NOMO-1 treated with DMSO at 0.1 percent for 48 hours (cell line): ENCODE measurements at regions not wholly inside any gene's neighbourhood (a gene's known extent, or its start where the extent isn't known, plus 50 kb on each side); places are given as distances from the start of the nearest gene placed in this dataset.
"Not testable (repeated sequence)": the region's sequence is repeated elsewhere in the genome, so short reads cannot be mapped to it uniquely, and the experiment has no call there.

Experiments used
- DNase-seq: peaks from one replicate; lab custom pipeline; 2025; ENCODE audit not compliant: unreplicated experiment; lab: John Stamatoyannopoulos, UW

DNA sequence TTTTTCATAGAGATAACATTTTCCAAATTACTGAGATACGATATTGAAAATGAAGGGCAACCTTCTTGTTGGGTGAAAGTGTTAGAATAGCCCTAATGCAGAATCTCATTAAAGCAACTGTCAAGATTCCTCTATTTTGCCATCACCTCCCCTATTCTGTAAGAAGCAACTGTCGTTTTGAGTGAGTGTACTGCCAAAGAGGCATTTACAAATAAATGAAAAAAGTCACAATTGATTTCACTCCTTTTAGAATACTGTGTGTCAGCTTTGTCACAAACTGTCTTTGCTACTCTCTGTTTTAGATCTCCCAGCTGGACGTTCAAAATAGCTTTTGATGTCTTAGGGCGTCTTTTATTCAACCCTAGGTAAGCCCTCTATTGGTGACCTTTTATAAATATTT is 322.8 kb upstream of the NAALADL2 start:
- no peak for DNase-seq

DNA sequence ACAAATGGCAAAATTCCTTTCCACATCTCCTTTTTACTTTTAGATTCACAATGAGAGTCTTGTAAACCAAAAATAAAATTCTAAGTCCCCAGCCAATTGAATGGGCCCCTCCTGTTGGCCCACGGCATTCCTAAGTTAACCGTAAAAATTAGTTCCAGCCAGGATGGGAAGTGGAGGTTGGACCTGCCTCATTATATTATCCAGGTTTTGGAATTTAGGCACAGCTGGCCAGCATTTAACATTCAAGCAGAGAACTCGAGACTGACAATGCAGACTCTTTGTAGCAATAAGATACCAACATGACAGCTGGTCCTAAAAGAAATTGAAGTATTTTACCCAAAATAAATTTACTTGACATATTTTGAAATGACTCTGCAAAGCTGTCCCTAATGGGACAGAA is 321.0 kb upstream of the NAALADL2 start:
- DNase-seq: no peak

DNA sequence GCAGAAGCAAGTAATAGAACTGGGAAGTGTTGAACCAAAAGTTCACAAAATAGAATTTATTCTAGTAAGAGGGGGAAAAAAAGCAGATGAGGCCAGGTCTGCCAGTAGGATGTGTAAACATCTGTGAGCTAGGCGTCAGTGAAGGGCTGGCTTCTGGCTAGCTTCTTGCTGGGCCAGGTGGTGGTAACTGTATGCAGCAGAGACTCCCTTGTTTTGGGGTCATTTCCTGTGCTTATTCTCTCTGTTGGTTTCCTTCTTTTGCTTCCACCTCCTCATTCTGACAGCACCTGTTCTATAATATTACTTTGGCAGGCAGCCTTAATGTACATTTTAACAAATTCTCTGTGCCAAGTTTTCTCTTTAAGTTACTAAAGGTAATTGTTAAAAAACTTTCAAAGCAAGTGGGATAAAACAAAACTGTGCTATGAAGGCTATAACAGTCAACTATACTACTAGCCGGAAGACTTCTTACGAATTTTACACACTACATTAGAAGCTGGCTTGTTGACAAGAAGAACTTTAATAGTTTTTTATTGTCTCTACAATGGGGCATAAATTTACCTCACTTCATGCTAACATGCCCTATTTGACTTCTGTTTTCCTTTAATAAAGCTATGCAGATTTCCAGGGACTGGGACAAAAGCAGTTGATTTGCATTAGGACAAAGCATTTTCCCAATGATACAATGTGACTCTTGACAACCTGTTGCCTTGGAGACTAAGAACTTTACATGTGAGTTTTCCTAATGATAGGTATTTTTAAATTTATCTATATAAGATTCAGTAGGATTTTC is 318.8 kb upstream of the NAALADL2 start:
- DNase-seq: no peak

DNA sequence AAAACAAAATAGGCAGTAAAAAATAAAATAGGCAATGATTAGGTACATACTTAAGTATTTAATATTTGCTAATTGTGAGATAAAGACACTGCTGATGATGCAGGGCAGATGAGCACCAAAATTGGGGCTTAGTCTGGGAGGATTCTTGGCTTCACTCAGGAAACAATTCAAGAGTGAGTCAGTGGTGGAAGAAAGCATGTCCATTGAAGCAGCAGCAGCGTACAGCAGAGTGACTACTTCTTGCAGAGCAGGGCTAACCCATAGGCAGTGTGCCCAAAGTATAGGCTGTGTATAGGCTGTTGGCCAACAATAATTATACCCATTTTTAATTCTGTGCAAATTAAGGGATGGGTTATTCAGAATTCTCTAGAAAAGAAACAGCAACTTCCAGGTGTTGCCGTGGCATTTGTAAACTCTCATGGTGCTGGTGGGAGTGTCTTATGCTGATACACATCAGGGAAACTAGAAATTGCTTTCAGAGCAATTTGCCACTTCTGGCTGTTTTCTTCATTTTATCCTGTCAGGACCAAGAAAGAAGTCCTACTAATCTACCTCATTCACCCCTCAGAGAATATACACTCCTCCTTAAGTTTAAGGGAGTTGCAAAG is 317.3 kb upstream of the NAALADL2 start:
- no peak for DNase-seq

DNA sequence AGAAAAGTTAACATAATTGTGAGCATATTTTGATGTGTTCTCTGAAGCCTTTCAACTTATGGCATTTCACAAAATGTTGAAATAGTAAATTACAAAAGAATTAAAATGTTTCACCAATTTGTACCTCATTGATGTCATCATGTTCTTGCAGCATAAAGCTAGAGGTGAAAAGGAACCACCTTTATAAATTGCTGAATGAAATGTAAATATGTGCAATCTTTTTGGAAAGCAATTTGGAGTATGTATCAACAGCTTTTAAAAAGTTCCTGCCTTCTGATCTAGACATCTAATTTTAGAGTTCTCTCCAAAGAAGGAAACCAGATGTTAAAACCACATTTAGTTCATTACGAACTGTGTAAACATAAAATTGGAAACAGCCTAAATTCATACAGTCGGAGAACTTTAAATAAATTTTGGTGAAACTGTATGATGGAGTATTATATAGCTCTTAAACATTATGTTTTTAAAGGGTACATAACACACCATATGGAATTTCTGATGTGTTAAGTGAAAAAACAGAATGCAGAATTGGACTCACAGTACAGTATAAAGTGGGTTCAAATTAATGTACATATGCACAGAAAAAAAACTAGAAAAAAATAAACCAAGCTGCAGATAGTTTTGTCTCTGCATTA is 311.2 kb upstream of the NAALADL2 start:
- no peak for DNase-seq

DNA sequence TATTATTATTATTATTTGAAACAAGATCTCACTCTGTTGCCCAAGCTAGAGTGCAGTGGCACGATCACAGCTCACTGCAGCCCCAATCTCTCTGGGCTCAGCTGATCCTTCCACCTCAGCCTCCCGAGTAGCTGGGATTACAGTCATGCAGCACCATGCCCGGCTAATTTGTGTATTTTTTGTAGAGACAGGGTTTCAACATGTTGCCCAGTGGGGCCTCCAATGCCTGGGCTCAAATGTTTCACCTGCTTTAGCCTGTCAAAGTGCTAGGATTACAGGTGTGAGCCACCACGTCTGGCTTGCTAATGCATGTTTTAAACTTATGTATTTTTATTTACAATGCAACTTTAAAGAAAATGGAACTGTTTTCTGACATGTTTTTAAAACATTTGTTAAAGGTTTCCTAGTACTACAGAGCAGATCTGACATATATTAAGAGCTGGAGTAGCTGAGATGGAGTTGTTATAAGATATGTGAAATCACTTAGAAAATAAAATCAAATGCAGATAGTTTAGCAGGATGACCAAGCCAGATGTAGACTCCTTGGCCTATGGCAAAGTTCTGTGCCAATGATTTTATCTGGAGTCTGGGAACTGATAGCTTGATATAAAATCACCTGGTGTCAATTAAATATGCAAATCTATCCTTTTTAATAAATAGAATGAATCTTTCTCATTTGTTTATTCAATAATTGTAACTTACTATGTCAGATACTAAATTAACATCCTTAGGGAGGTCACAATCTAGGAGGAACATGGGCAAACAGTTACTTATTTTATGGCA is 310.1 kb upstream of the NAALADL2 start:
- DNase-seq: no peak

DNA sequence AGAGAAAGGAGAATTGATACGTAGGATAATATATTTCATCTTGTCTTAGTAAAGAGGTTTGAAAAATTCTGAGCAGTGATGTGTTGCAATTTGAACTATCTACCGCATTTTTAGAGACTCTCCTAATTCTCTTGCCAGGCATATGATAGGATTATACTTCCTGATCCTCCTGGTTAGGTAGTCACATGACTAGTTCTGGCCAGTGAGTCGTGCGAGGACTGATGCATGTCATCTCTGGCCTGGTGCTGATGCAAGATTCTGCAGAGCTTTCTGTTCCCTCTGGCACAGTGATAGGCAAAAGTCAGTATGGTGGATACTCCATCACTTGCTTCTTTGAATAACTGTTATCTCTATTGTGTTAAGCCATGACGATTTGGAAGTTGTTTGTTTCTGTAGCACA is 277.6 kb upstream of the NAALADL2 start:
- DNase-seq: no peak

DNA sequence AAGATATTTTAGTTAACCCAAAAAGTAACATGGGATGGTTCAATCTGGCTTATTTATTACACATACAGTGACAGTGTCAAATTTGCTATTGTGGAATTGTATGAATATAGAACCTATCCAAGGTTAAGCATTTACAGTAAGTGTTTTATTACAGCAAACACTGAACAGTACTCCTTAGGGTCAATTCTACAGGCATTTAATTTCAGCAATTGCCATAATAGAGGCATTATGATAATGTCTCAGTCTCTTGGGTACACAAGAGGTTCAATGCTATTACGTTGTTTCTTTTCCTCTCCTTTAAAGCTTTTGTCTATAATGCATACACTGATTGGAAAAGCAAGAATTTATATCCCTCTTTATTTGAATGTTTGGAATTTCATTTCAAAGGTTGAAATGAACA is 275.7 kb upstream of the NAALADL2 start:
- no peak for DNase-seq

DNA sequence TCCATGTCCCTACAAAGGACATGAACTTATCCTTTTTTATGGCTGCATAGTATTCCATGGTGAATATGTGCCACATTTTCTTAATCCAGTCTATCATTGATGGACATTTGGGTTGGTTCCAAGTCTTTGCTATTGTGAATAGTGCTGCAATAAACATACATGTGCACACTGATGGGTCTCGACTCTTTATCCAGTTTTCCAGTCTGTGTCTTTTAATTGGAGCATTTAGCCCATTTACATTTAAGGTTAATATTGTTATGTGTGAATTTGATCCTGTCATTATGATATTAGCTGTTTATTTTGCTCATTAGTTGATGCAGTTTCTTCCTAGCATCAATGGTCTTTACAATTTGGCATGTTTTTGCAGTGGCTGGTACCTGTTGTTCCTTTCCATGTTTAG is 272.0 kb upstream of the NAALADL2 start:
- not testable (repeated sequence) for DNase-seq

DNA sequence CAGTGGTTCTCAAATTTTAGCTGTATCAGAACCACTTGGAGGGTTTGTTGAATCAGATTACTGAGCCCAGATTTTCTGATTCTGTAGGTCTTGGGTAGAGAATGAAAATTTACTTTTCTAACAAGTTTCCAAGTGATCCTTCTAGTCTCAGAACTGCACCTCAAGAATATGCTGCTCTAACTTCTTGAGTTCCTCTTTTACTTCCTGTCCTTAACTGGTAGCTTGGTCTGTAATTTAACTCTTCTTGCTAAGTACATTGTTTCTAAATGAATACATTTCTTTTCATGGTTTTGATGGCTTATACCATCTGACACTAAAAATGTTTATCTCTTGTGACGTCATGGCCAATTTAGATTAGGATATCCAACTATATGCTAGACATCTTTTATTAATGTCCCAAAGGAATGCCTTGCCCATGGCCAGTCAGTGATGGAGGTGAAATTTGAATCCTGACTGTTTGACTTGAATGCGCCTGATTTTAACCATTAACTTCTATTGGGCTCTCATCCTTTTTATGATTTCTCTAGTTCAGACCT is 262.6 kb upstream of the NAALADL2 start:
- DNase-seq: peak; percentile 20

DNA sequence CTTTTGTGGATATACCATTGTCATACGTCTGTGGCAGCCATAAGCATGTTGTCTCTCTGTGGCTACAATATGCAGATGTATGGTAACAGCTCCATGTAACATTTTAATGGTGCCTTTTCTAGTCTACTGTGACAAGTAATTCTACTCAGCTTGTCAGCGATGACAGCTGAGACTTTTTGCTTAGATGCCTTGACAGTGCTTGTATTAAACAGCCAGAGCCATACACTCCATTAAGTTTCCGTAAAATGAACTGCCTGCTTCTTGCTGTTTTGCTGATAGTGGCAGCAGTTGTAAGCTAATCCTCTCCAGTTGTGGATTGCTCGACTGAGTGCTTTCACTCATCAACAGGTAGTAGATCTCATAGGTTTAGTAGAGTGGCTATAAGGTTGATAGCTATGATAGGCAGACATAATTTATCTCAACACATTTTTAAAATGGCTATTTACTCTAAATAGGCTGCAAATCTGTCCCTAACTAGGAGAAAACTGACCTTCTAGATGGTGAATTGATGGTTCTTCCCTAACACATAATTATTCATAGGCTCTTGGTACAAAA is 260.2 kb upstream of the NAALADL2 start:
- DNase-seq: no peak

DNA sequence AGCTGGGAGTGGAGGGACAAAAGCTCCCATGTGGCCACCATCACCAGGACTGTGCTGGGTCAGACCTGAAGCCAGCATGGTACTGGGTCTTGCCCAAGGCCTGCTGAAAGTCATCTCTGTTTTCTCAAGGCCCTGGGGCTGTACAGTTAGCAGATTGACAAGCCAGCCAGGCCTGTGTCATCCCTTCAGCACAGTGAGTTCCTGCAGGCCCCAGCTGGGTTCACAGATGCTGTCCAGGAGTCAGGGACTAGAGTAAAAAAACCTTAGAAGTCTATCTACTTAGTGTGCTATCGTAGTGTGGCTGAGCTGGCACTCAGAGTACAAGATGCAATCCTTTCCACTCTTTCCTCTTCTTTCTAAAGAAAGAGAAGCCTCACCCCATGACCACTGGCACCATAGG is 246.0 kb upstream of the NAALADL2 start:
- no peak for DNase-seq

DNA sequence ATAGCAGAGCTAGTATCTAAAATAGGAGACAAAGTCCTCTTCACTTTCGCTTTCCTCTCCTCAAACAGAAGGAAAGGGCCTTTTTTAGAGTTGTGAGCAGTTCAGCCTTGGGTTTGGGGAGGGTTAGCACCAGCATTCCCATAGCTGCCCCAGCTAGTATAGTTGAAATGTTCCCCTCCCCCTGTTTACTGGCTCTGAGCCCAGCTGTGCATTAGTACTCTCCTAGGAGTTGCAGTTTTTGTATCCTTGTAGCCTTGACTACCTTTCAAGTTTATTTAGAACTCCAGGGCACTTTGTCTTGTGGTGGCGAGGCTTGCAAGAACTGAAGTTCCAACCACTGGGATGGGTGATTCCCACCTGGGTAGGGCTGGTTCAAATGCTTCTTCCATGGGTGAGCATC is 245.1 kb upstream of the NAALADL2 start:
- DNase-seq: no peak

DNA sequence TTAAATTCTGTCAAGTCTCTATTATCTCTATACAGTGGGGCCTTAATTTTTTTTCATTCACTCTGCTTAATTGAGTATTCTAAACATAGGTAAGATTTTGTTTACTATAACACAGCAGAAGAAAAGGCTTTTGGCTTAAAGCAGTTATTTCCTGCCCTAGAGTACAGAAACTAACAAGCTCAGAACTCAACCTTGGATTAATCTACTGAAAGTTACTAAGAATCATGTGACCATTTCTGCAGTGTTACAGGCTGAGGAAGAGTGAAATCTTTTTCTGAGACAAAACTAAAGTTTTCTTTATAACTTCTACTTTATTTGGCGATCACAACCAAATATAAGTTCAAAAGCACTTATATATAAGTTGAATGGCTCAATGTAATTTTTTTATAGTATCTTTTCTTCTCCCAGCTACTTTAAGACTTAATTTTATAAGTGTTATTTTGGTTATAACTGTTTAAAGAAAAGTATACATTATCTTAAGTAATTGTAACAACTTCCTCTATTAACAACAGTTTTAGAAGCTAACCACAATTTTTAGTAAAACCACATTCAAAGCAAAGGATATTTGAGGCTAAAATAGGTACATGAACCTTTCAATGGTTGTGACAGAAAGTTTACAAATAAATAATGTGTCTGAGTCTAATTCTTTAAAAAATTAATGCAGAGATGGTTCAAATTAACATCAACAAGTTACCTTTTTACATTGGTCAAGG is 240.6 kb upstream of the NAALADL2 start:
- DNase-seq: peak; percentile 62

DNA sequence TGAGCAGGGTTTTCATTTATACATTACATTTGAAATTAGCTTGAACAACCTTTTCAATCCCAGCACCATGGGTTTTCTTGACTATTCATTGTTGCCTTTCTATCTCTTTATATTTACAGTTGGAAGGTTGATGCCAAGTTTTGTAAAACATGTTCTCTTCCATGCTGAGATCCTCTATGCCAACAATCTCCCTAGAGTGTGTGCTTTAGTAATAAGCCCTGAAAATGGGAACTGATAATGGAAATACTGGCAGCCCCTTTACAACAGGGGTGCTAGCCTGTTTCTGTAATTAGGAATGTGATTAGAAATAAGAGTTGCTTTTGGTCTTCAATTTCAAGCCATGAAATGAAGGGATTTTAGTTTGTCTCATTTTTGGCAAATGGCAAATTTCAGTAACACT is 239.9 kb upstream of the NAALADL2 start:
- DNase-seq: no peak

DNA sequence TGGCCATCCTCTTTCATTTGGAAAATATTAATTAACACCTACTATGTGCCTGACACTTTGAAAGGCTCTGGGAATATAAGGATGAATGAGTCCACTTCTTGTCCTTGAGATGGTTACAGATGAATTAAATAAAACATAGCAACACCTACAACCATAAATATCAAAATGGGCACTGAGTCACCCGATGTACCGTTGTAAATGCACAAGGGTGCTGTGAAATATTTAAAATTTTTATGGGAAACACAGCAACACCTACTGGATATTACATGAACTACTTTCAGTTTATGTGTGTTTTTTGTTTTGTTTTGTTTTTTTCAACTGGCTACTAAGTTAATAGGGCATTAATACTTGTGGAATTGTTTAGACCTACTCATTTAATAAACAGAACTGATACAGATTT is 239.0 kb upstream of the NAALADL2 start:
- peak; percentile 34 for DNase-seq

DNA sequence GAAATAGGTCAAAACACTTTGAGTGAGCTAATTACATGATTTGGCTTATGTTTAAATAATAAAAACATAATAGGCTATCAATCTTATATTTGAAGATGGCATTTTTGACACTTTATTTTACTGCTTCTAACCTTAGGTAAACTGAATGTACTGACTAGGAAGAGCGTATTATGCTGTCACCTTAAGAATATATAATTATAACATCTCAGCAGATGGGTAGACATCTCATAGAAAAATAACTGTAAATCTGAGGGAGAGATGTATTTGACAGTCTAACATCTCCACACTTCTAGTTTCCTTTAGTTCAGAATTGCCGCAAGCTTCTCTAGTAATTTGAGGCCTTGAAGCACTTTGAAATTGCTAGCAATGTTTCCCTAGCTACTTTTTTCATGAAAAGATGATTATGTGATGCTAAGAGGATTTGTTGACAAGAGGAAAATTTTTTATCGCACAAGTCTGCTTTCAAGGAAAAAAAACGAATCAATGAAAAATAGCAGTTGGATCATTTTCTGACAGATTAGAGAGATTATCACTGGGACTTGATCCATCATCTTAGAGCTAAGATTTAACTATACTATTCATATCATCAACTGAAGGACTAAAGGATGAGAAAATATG is 238.2 kb upstream of the NAALADL2 start:
- no peak for DNase-seq

DNA sequence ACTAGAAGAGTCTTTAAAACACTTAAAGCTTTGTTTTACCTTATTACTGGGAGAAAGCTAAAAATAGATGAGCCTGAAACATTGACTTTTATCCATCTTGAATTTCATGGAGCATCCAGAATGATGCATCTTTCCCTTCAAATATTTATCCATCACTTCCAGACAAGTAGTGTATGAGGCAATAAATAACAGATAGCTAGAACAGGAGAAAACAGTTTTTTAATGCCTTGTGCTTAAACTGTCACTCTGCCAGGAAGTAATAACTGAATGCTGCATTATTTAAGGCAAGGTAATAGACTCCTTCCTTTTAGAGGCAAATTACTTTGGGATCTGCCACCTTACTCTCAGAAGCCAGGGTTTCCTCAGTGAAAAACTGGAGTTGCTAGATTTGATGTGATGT is 225.8 kb upstream of the NAALADL2 start:
- DNase-seq: no peak

DNA sequence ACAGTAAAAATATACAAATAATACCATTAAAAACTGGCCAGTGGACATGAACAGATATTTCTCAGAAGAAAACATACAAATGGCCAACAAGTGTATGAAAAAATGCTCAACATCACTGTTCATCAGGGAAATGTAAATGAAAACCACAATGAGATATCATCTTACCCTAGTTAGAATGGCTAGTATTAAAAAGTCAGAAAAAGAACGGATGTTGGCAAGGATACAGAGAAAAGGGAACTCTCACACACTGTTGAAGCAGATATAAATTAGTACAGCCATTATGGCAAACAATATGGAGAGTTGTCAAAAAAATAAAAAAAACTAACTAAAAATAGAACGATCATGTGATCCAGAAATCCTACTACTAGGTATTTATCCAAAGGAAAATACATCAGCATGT is 222.7 kb upstream of the NAALADL2 start:
- DNase-seq: no peak

DNA sequence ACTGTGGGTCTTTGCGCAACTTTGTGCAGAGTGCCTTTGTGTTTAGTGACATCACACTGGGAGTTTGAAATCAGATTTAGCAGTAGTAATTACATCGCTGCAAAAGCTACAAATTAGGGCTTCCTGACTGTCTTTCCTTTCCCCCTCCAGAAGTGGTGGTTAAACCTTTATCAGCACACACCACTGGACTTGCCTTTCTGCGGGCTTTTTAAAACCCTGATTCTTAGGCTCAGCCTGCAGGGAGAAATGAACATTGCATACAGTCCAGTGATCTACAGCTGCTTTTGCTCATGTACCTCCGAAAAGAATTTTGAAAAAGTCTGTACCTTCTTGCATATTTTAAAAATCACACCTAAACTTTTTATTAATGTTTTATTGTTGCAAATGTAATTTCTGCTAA is 219.7 kb upstream of the NAALADL2 start:
- DNase-seq: no peak
